ENCODE measurements at regions not wholly inside any gene's neighbourhood (a gene's known extent, or its start where the extent isn't known, plus 50 kb on each side); places are given as distances from the start of the nearest gene placed in this dataset.

DNA sequence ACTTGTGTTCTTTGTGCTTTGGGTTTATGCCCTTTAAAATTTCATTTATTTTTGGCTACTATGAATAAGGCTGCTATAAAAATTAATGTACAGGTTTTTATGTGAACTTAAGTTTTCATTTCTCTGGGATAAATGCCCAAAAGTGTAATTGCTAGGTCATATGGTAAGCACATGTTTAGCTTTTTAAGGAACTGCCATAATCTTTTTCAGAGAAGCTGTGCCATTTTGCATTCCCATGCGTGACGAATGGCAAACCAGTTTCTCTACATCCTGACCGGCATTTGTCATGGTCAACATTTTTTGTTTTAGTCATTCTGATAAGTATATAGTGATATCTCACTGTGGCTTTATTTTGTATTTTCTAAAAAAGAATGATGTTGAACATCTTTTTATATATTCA, 236.0 kb upstream of the SGK1 start:
- Histone ChIP-seq H3K4me3 (no peak overlapping the region), H3K9me1 (ENCODE audit: control insufficient read depth, insufficient read depth, low read length) (no peaks in the 10 kb centered on the region), H4K20me1 (replicated peaks; ENCODE audit: control insufficient read depth, insufficient read depth, low read length) (no peaks in the 10 kb centered on the region), H3K27me3 (ENCODE audit: control insufficient read depth in 2 of 2, insufficient read depth in 2 of 2, low read length in 2 of 2) (no peaks in the 10 kb centered on the region), H3K4me1 (replicated peaks in 1 of 2; ENCODE audit: control insufficient read depth in 2 of 2, insufficient read depth in 2 of 2, low read length in 2 of 2) (no peaks in the 10 kb centered on the region), H3K9ac (ENCODE audit: insufficient read depth in 1 of 2, low read depth in 2 of 2, low read length in 2 of 2) (no peak overlapping the region), H3K36me3 (ENCODE audit: control insufficient read depth, insufficient read depth, low read length) (no peaks in the 10 kb centered on the region), H3K4me2 (ENCODE audit: insufficient read depth, low read length) (no peak overlapping the region), H3K27ac (ENCODE audit: extremely low read depth, low read depth, low read length) (no peak overlapping the region), H2AFZ (ENCODE audit: low read depth, low read length) (peak overlapping the region; percentile 26; the same call in 1 of the 2 replicates), H3K9me3 (replicated peaks; ENCODE audit: control insufficient read depth, insufficient read depth, low read depth, low read length) (no peaks in the 10 kb centered on the region; the same call in 1 of the 2 replicates), H3K79me2 (ENCODE audit: control insufficient read depth, insufficient read depth, low read length) (no peaks in the 10 kb centered on the region)
- 8% methylated on average over 3 of the region's 3 CpGs for WGBS (ENCODE audit: insufficient coverage, low coverage, missing lambda C conversion rate)
- 0 out of 2 replicates have a peak, but pooled peaks have one; percentile 30 for TF ChIP-seq ZNF23 (CRISPR knock-in tag; IDR thresholded peaks at IDR 0.05)
- no peak for TF ChIP-seq SIRT6 (IDR thresholded peaks at IDR 0.05; ENCODE audit: low read depth, low read length)
- BruUV-seq (replicated peaks), result no TSS peak
- no peak for FAIRE-seq
- POLR2A ChIA-PET, result interaction anchor here (1.0 kb wide), 1 partner anchor 32 kb away, joined by 4 read pairs; no protein-coding TSS in a partner anchor
- intact Hi-C loops (cut with micrococcal nuclease) (no loop called here), in situ Hi-C loops (cut with MboI) (no loop called here)
- DNase-seq (ENCODE audit: extremely low read depth in 1 of 4, low spot score in 3 of 4), result no peak
- CTCF ChIA-PET (ENCODE audit: low intra/inter-chr PET ratio), result no interaction called here
- ATAC-seq, result no peak

DNA sequence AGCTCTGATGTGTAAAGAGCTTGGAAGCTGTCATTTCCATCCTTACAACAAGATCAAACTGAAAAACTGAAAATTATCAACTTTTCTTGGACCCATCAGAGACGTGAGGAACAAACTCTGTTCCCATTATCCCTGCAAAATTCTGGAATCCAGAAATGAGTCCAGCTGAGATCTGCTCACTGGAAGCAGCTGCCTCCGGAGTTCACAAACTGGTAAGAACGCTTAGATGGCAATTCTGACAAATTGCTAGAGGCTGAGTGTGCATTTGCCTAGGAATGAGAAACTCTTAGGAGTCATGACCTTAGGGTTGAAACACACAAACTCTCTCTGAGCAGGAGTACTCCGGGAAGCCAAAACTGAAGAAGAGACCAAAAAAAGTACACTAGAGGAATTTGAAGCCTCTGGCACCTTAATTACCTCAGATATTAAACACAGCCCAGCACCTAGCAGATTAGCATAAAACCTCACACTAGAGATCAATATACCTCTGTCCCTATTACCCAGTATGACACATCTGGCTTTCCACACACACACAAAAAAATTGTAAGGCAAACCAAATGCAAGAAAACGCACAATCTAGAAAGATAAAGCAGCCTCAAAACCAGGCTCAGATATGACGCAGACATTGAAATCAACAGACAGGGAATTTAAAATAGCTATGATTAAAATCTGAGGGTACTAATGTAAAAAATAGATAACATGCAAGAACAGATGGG, 233.5 kb upstream of the SGK1 start:
- BruUV-seq (replicated peaks), result no TSS peak
- Histone ChIP-seq H3K27ac (ENCODE audit: extremely low read depth, low read depth, low read length) (no peak overlapping the region), H3K79me2 (ENCODE audit: control insufficient read depth, insufficient read depth, low read length) (no peaks in the 10 kb centered on the region), H3K36me3 (ENCODE audit: control insufficient read depth, insufficient read depth, low read length) (no peaks in the 10 kb centered on the region), H2AFZ (ENCODE audit: low read depth, low read length) (peak overlapping the region; percentile 7; the same call in 1 of the 2 replicates), H3K9ac (ENCODE audit: insufficient read depth in 1 of 2, low read depth in 2 of 2, low read length in 2 of 2) (no peak overlapping the region), H3K4me3 (no peak overlapping the region), H3K9me1 (ENCODE audit: control insufficient read depth, insufficient read depth, low read length) (no peaks in the 10 kb centered on the region), H3K4me2 (ENCODE audit: insufficient read depth, low read length) (no peak overlapping the region), H4K20me1 (replicated peaks; ENCODE audit: control insufficient read depth, insufficient read depth, low read length) (no peaks in the 10 kb centered on the region), H3K9me3 (replicated peaks; ENCODE audit: control insufficient read depth, insufficient read depth, low read depth, low read length) (no peaks in the 10 kb centered on the region), H3K4me1 (replicated peaks in 1 of 2; ENCODE audit: control insufficient read depth in 2 of 2, insufficient read depth in 2 of 2, low read length in 2 of 2) (no peaks in the 10 kb centered on the region), H3K27me3 (ENCODE audit: control insufficient read depth in 2 of 2, insufficient read depth in 2 of 2, low read length in 2 of 2) (no peaks in the 10 kb centered on the region)
- 6% methylated on average over 6 of the region's 6 CpGs for WGBS (ENCODE audit: insufficient coverage, low coverage, missing lambda C conversion rate)
- ATAC-seq (no peak), DNase-seq (ENCODE audit: extremely low read depth in 1 of 4, low spot score in 3 of 4) (no peak), FAIRE-seq (peak; percentile 11)
- intact Hi-C loops (cut with micrococcal nuclease) (no loop called here), in situ Hi-C loops (cut with MboI) (no loop called here)
- ChIA-PET POLR2A (no interaction called here), CTCF (ENCODE audit: low intra/inter-chr PET ratio) (interaction anchor here (0.6 kb wide), 1 partner anchor 946 kb away, joined by 3 read pairs; the partner anchor contains the start of gene AHI1)
- peak; percentile 38; the same call in 1 of the 2 replicates for TF ChIP-seq MAFG (tag; conservative IDR thresholded peaks at IDR 0.05)
- TF ChIP-seq CBX5 (IDR thresholded peaks at IDR 0.05; ENCODE audit: borderline replicate concordance, low read depth), result no peak
- 0 out of 2 replicates have a peak, but pooled peaks have one; percentile 20 for TF ChIP-seq C11orf30 (IDR thresholded peaks at IDR 0.05; ENCODE audit: low read depth)
